Keratinocyte (primary cell): ENCODE measurements at regions not wholly inside any gene's neighbourhood (a gene's known extent, or its start where the extent isn't known, plus 50 kb on each side); places are given as distances from the start of the nearest gene placed in this dataset.

ENCODE experiments used
- CTCF ChIP-seq, 3 experiments: IDR thresholded peaks in 1 of 3; conservative IDR thresholded peaks in 1 of 3; optimal IDR thresholded peaks in 1 of 3; 2 replicates in 2 of 3; 3 replicates in 1 of 3; pipeline versions ENCODE3 to v1.5.1; 2011; ENCODE audit warnings: low read length in 3 of 3, mild to moderate bottlenecking in 3 of 3, moderate library complexity in 2 of 3, control low read depth in 1 of 3, inconsistent platforms in 1 of 3; ENCODE audit not compliant: insufficient read depth in 2 of 3; ENCODE audit errors: extremely low read depth in 1 of 3
- EZH2 ChIP-seq: IDR thresholded peaks from one replicate; pipeline ENCODE4 v1.6.1; 2012; ENCODE audit warnings: inconsistent platforms, mild to moderate bottlenecking, low read length, moderate library complexity

- TF ChIP-seq CTCF (optimal IDR thresholded peaks at IDR 0.05 in 1 of 3, IDR thresholded peaks at IDR 0.05 in 1 of 3, conservative IDR thresholded peaks at IDR 0.05 in 1 of 3; ENCODE audit: extremely low read depth in 1 of 3, insufficient read depth in 2 of 3, low read length in 3 of 3) (no peak), EZH2 (no peak)
These were observed 1492.4 kb upstream of the FLRT2 start for GRCh38 chr14:84037593-84037992.
